Pancreas (tissue), 10 donors: ENCODE measurements at regions not wholly inside any gene's neighbourhood (a gene's known extent, or its start where the extent isn't known, plus 50 kb on each side); places are given as distances from the start of the nearest gene placed in this dataset.

ENCODE experiments used
- ATAC-seq, 4 donors: fragments of 200-7000 bp; cut with Tn5 transposase; one replicate each; pipeline versions ENCODE4 v1.8.0 to v1.9.1; 2020; ENCODE audit warnings: mild to moderate bottlenecking in 4 of 4, moderate library complexity in 4 of 4
- DNase-seq, 6 donors: peaks; one replicate each; pipeline ENCODE4 v3.0.0-alpha.2; 2020
- FAIRE-seq: peaks from 2 replicates; lab custom pipeline; 2012; peaks lifted over from hg19 to GRCh38; lab: Jason Lieb, UNC
- H3K27ac ChIP-seq, 4 donors: fragments of 200-600 bp; sonication (generic); 1 replicate in 3 of 4; 2 replicates in 1 of 4; pipeline versions ENCODE4 v1.5.0 to v1.8.0; 2020
- H3K27me3 ChIP-seq, 4 donors: fragments of 200-600 bp; one replicate each; pipeline ENCODE4 v1.8.0; 2021
- H3K36me3 ChIP-seq, 3 donors: fragments of 200-600 bp; sonication (generic) in 1 of 3; one replicate each; pipeline versions ENCODE4 v1.5.0 to v1.8.0; 2020 to 2021
- H3K4me1 ChIP-seq, 3 donors: fragments of 200-600 bp; one replicate each; pipeline ENCODE4 v1.8.0; 2021
- H3K4me3 ChIP-seq, 4 donors: fragments of 200-600 bp; sonication (generic) in 2 of 4; one replicate each; pipeline versions ENCODE4 v1.5.0 to v1.8.0; 2020 to 2021
- H3K9me3 ChIP-seq, 4 donors: fragments of 200-600 bp; one replicate each; pipeline ENCODE4 v1.8.0; 2021
- CTCF ChIP-seq, 4 donors: fragments of 200-600 bp; sonication (generic) in 3 of 4; IDR thresholded peaks; one replicate each; pipeline versions ENCODE4 v1.5.0 to v1.8.0; 2021; ENCODE audit warnings: antibody characterized with exemption in 4 of 4
- WGBS, 2 donors: extraction: QIAGEN DNeasy Blood & Tissue Kit; methylation state at CpG; one replicate each; pipeline ENCODE4 v1.1.7; 2013; 5-methylcytosine and 5-hydroxymethylcytosine counted together
- intact Hi-C, 3 donors: fragments of 100-400 bp; cut with DNase I; formaldehyde crosslinking; loops; one replicate each; pipeline versions ENCODE4 v1.11.1 to v1.14.2; 2022
- donor health status: healthy with polysubstance abuse.
- donor health status: DM: no; HTN: no; CAD: no; lungs with moderate emphysema.
- donor health status: DM: no; HTN: no; CAD: no.
- donor health status: control.
- donor health status: control.
- donor health status: Bipolar disorder and iron deficiency.
- donor health status: DM: yes; HTN: yes; CAD: no.
- donor health status: DM: no; HTN: no; CAD: no.
- donor health status: DM: no; HTN: no; CAD: no.
- donor health status: DM: yes; HTN: yes; CAD: no.

- Histone ChIP-seq H3K36me3 (no peaks in the 10 kb centered on the region), H3K4me3 (no peak overlapping the region), H3K9me3 (no peaks in the 10 kb centered on the region), H3K27me3 (no peaks in the 10 kb centered on the region), H3K27ac (no peak overlapping the region), H3K4me1 (peaks cover 10 to 21% (median 14%) of the 10 kb centered on the region in 3 donors)
- no peak for TF ChIP-seq CTCF (IDR thresholded peaks at IDR 0.05)
- ATAC-seq = no peak
- WGBS, 2 donors = 90 to 95% methylated on average over 16 of the region's 16 CpGs
- FAIRE-seq = no peak
- peak in 1 of 6 donors; percentile 27 for DNase-seq
- intact Hi-C loops = no loop called here
These were observed 78.6 kb upstream of the HPCAL1 start for GRCh38 chr2:10223932-10224720.

- Histone ChIP-seq H3K27ac (no peak overlapping the region), H3K9me3 (no peaks in the 10 kb centered on the region), H3K36me3 (no peaks in the 10 kb centered on the region), H3K4me1 (peaks cover 11 to 25% (median 14%) of the 10 kb centered on the region in 3 donors), H3K4me3 (no peak overlapping the region), H3K27me3 (no peaks in the 10 kb centered on the region)
- ATAC-seq = no peak
- 94 to 98% methylated on average over 7 of the region's 7 CpGs for WGBS, 2 donors
- peak in 1 of 6 donors; percentile 25 for DNase-seq
- intact Hi-C loops = no loop called here
- no peak for TF ChIP-seq CTCF (IDR thresholded peaks at IDR 0.05)
- FAIRE-seq = no peak
These were observed 78.0 kb upstream of the HPCAL1 start for GRCh38 chr2:10224734-10225133.

- ATAC-seq (no peak), FAIRE-seq (no peak), DNase-seq (peak in 1 of 6 donors; percentile 46)
- intact Hi-C loops = no loop called here
- H3K27ac ChIP-seq = no peak overlapping the region
- no peak overlapping the region for H3K4me3 ChIP-seq
- H3K27me3 ChIP-seq = no peaks in the 10 kb centered on the region
- no peaks in the 10 kb centered on the region for H3K36me3 ChIP-seq
- H3K4me1 ChIP-seq = peaks cover 11 to 25% (median 14%) of the 10 kb centered on the region in 3 donors
- H3K9me3 ChIP-seq = no peaks in the 10 kb centered on the region
- WGBS, 2 donors = 89 to 97% methylated on average over 15 of the region's 15 CpGs
- no peak for TF ChIP-seq CTCF (IDR thresholded peaks at IDR 0.05)
These were observed 77.2 kb upstream of the HPCAL1 start for GRCh38 chr2:10225291-10226037.

GRCh38 chr2:10226038-10226724, 76.5 kb upstream of the HPCAL1 start:
- H3K27me3 ChIP-seq = no peaks in the 10 kb centered on the region
- H3K9me3 ChIP-seq = no peaks in the 10 kb centered on the region
- TF ChIP-seq CTCF (IDR thresholded peaks at IDR 0.05) = no peak
- DNase-seq (peak in 1 of 6 donors; percentile 23), FAIRE-seq (no peak), ATAC-seq (peak in 1 of 4 donors; percentile 11)
- no peaks in the 10 kb centered on the region for H3K36me3 ChIP-seq
- intact Hi-C loops = no loop called here
- peaks cover 11 to 25% (median 14%) of the 10 kb centered on the region in 3 donors for H3K4me1 ChIP-seq
- WGBS, 2 donors = 88 to 91% methylated on average over 19 of the region's 19 CpGs
- H3K4me3 ChIP-seq = no peak overlapping the region
- no peak overlapping the region for H3K27ac ChIP-seq
